Lower leg skin (tissue), 3 donors: ENCODE measurements at regions not wholly inside any gene's neighbourhood (a gene's known extent, or its start where the extent isn't known, plus 50 kb on each side); places are given as distances from the start of the nearest gene placed in this dataset.

Experiments used
- POLR2A ChIP-seq, 2 donors: fragments of 450-650 bp; IDR thresholded peaks; one replicate each; pipeline ENCODE4 v1.6.1; 2016 to 2017; ENCODE audit warnings: antibody characterized with exemption in 2 of 2, mild to moderate bottlenecking in 1 of 2, moderate library complexity in 1 of 2
- TF ChIP-seq, protein P1 (sequence below), 3 donors: fragments of 450-650 bp; IDR thresholded peaks; one replicate each; pipeline ENCODE4 v1.5.1; 2016; ENCODE audit warnings: antibody characterized with exemption in 3 of 3, mild to moderate bottlenecking in 3 of 3, moderate library complexity in 2 of 3

DNA sequence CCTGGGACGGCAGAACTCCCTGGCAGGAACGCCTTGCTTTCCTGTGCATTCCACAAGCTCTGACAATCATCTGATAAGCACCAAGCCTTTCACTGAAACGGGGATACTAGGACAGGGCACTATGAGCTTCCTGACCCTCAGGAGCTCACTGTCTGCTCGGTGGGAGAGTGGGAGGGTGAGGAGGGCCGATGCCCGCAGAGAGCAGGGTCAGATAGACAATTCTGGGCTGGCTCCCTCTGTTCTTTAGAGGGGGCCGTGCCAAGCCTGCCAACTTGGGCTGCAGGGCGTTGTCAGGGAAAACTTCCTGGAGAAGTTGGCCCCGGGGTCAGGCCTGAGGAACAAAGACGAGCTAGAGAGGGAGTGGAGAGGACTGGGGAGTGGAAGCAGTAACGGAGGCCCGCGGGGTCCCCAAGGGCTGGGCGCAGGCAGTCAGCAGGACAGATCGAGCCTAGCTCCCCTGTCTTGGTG, 82.0 kb downstream of the CTAGE1 start:
- TF ChIP-seq, protein P1, sequence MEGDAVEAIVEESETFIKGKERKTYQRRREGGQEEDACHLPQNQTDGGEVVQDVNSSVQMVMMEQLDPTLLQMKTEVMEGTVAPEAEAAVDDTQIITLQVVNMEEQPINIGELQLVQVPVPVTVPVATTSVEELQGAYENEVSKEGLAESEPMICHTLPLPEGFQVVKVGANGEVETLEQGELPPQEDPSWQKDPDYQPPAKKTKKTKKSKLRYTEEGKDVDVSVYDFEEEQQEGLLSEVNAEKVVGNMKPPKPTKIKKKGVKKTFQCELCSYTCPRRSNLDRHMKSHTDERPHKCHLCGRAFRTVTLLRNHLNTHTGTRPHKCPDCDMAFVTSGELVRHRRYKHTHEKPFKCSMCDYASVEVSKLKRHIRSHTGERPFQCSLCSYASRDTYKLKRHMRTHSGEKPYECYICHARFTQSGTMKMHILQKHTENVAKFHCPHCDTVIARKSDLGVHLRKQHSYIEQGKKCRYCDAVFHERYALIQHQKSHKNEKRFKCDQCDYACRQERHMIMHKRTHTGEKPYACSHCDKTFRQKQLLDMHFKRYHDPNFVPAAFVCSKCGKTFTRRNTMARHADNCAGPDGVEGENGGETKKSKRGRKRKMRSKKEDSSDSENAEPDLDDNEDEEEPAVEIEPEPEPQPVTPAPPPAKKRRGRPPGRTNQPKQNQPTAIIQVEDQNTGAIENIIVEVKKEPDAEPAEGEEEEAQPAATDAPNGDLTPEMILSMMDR (IDR thresholded peaks at IDR 0.05), result no peak
- TF ChIP-seq POLR2A (IDR thresholded peaks at IDR 0.05), result no peak
